Karpas-422 (cell line): ENCODE measurements at regions not wholly inside any gene's neighbourhood (a gene's known extent, or its start where the extent isn't known, plus 50 kb on each side); places are given as distances from the start of the nearest gene placed in this dataset.

Source experiments
- DNase-seq: peaks from one replicate; pipeline ENCODE4 v3.0.0-alpha.2; 2015
- H2AFZ ChIP-seq: fragments of 200-600 bp; sonication (generic); 2 replicates; pipeline ENCODE4 v1.6.1; 2014; ENCODE audit warnings: antibody characterized with exemption, low read length, mixed read lengths
- H3K27ac ChIP-seq: fragments of 200-600 bp; sonication (generic); 2 replicates; pipeline ENCODE4 v1.5.1; 2014; ENCODE audit warnings: mild to moderate bottlenecking, low read length, moderate library complexity
- H3K27me3 ChIP-seq: fragments of 200-600 bp; sonication (generic); 2 replicates; pipeline ENCODE4 v1.6.1; 2014; ENCODE audit warnings: low read length, mixed read lengths
- H3K36me3 ChIP-seq: fragments of 200-600 bp; sonication (generic); 2 replicates; pipeline ENCODE4 v1.6.1; 2014; ENCODE audit warnings: low read length, mixed read lengths; ENCODE audit not compliant: insufficient read depth
- H3K4me1 ChIP-seq: fragments of 200-600 bp; sonication (generic); 2 replicates; pipeline ENCODE4 v1.6.1; 2014; ENCODE audit warnings: mild to moderate bottlenecking, low read length, mixed read lengths
- H3K4me2 ChIP-seq: fragments of 200-600 bp; sonication (generic); 2 replicates; pipeline ENCODE4 v1.6.1; 2014; ENCODE audit warnings: low read length, low read depth, mild to moderate bottlenecking; ENCODE audit not compliant: poor library complexity, severe bottlenecking
- H3K4me3 ChIP-seq: fragments of 200-600 bp; sonication (generic); 2 replicates; pipeline ENCODE4 v1.5.1; 2014; ENCODE audit warnings: mild to moderate bottlenecking, antibody characterized with exemption, low read length, mixed read lengths
- H3K79me2 ChIP-seq: fragments of 200-600 bp; sonication (generic); 2 replicates; pipeline ENCODE4 v1.6.1; 2014; ENCODE audit warnings: mild to moderate bottlenecking, low read length, mixed read lengths
- H3K9ac ChIP-seq: fragments of 200-600 bp; sonication (generic); 2 replicates; pipeline ENCODE4 v1.6.0; 2014; ENCODE audit warnings: low read length
- H3K9me2 ChIP-seq: fragments of 200-600 bp; sonication (generic), shearing (Covaris generic); replicated peaks from 2 replicates; pipeline ENCODE4 v1.6.0; 2014; ENCODE audit warnings: mild to moderate bottlenecking, low read length, moderate library complexity; ENCODE audit not compliant: insufficient read depth
- H3K9me3 ChIP-seq: fragments of 300-700, 200-600 bp; sonication (generic); 2 replicates; pipeline ENCODE4 v1.6.1; 2014; ENCODE audit warnings: low read length, mixed read lengths
- H4K20me1 ChIP-seq: fragments of 200-600 bp; sonication (generic); 2 replicates; pipeline ENCODE4 v1.6.1; 2014; ENCODE audit warnings: mild to moderate bottlenecking, antibody characterized with exemption, low read length, low read depth; ENCODE audit not compliant: insufficient read depth

DNA sequence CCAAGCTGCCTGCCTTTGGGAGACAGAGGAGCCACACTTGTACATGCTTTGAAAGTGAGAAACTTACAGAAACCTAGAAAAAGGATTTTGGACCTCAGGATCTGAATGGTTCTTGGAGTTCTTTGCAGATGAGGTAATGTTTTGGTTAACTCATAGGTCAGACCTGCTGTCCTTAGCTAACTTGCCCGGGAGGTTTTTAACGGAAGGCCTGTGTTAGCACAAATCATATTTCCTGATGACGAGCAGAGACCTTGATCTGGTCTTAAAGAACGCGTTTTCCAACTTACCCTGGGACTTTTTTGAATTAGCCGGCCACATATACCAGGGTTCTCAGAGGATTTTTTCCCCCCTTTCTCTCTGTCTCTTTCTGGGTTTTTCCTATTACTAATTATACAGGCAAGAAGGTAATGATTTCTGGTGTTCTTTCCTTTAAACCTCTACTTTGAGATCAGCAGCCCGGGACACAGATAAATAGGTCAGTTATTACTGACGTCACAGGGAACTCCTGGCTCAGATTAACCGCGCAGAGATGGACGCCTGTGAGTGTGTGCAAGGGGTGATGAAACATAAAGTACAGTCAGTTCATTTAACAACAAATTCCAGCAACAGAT, 101.7 kb upstream of the KLF6 start:
- H3K27ac ChIP-seq = no peak overlapping the region
- no peak overlapping the region for H3K4me2 ChIP-seq
- H4K20me1 ChIP-seq = no peaks in the 10 kb centered on the region

DNA sequence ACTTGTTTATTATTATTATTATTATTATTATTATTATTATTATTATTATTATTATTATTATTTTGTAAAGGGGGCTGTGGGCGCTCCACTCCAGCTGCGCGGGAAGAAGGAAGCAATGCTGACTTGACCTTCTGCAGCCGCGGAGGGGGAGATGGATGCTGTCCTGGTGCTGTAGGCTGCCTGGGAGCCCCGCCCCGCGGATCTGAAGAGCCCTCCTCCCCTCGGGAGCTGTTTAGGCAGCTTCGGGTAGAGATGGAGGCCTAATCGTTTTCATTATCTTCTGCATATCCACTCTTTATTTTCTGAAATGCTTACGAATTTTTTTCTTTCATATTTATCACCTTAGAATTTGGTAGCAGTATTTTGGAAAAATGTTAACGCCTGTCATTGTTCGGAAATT, 101.2 kb upstream of the KLF6 start:
- Histone ChIP-seq H3K4me3 (no peak overlapping the region), H2AFZ (no peak overlapping the region), H3K4me2 (no peak overlapping the region), H3K27me3 (no peaks in the 10 kb centered on the region), H3K9ac (no peak overlapping the region), H3K27ac (no peak overlapping the region), H3K79me2 (no peaks in the 10 kb centered on the region), H4K20me1 (no peaks in the 10 kb centered on the region), H3K36me3 (no peaks in the 10 kb centered on the region), H3K4me1 (no peaks in the 10 kb centered on the region), H3K9me3 (no peaks in the 10 kb centered on the region), H3K9me2 (no peaks in the 10 kb centered on the region)
- DNase-seq = no peak

More for the DNA sequence above, 101.7 kb upstream of the KLF6 start:
- Histone ChIP-seq H2AFZ (no peak overlapping the region), H3K9me2 (no peaks in the 10 kb centered on the region), H3K4me3 (no peak overlapping the region), H3K4me1 (no peaks in the 10 kb centered on the region), H3K79me2 (no peaks in the 10 kb centered on the region), H3K9ac (no peak overlapping the region), H3K27me3 (no peaks in the 10 kb centered on the region), H3K36me3 (no peaks in the 10 kb centered on the region), H3K9me3 (no peaks in the 10 kb centered on the region)
- DNase-seq = no peak

DNA sequence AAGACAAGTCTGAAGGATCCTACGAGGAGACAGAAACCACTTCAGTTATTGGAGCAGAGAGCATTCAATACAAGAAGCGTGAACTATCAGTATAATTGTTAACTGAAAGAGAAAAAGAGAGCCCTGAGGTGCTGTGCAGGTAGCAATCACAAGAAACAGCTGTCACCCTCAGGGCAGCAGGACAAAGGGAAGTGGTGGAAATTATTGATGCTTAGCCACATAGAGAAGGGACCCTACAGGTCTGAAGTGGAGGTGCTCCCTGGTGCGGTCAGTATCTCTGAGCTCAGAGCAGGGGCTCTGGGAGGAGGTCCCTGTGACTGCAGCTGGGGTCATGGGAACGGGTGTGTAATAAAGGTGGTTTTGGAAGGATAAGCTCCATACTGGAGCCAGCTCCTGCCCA, 97.8 kb upstream of the KLF6 start:
- Histone ChIP-seq H4K20me1 (no peaks in the 10 kb centered on the region), H3K9ac (no peak overlapping the region), H3K79me2 (no peaks in the 10 kb centered on the region), H3K27ac (no peak overlapping the region), H2AFZ (no peak overlapping the region), H3K4me1 (peaks cover under 1% of the 10 kb centered on the region; the same call in 1 of the 2 replicates), H3K4me3 (no peak overlapping the region), H3K9me2 (no peaks in the 10 kb centered on the region), H3K4me2 (no peak overlapping the region), H3K36me3 (no peaks in the 10 kb centered on the region), H3K9me3 (no peaks in the 10 kb centered on the region), H3K27me3 (no peaks in the 10 kb centered on the region)
- DNase-seq = no peak

- Histone ChIP-seq H2AFZ (no peak overlapping the region), H3K9me2 (no peaks in the 10 kb centered on the region), H4K20me1 (no peaks in the 10 kb centered on the region), H3K9ac (no peak overlapping the region), H3K4me1 (peaks cover 6% of the 10 kb centered on the region; the same call in 1 of the 2 replicates), H3K27me3 (no peaks in the 10 kb centered on the region), H3K4me3 (no peak overlapping the region), H3K79me2 (no peaks in the 10 kb centered on the region), H3K9me3 (no peaks in the 10 kb centered on the region), H3K27ac (no peak overlapping the region), H3K36me3 (no peaks in the 10 kb centered on the region), H3K4me2 (no peak overlapping the region)
- DNase-seq = no peak
Observed at GRCh38 chr10:3881622-3882021, 96.6 kb upstream of the KLF6 start.

DNA sequence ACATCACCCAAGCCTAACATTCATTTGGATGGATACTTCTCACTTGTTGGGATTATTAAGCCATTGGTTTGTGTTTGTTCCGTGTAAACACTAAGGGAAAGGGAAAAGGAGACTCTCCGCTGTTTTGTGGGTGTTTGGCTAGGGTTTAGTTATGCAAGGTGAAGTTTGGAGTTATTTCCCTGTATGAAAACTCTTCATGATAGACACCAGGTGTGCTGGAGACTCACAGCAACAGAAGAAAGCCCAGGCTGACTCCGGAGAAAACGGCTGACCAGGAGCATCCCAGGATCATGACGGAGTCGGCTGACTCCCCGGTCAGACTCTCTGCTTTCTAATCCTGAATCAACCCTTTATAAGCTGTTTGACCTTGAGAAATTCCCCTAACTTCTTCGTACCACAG, 94.1 kb upstream of the KLF6 start:
- H4K20me1 ChIP-seq = no peaks in the 10 kb centered on the region
- H3K9me3 ChIP-seq = no peaks in the 10 kb centered on the region
- no peak overlapping the region for H3K27ac ChIP-seq
- H3K79me2 ChIP-seq = no peaks in the 10 kb centered on the region
- no peak for DNase-seq
- H3K9ac ChIP-seq = no peak overlapping the region
- no peaks in the 10 kb centered on the region for H3K9me2 ChIP-seq
- no peak overlapping the region for H2AFZ ChIP-seq
- no peak overlapping the region for H3K4me2 ChIP-seq
- H3K27me3 ChIP-seq = no peaks in the 10 kb centered on the region
- H3K4me3 ChIP-seq = no peak overlapping the region
- H3K4me1 ChIP-seq = peaks cover 20% of the 10 kb centered on the region
- H3K36me3 ChIP-seq = no peaks in the 10 kb centered on the region

DNA sequence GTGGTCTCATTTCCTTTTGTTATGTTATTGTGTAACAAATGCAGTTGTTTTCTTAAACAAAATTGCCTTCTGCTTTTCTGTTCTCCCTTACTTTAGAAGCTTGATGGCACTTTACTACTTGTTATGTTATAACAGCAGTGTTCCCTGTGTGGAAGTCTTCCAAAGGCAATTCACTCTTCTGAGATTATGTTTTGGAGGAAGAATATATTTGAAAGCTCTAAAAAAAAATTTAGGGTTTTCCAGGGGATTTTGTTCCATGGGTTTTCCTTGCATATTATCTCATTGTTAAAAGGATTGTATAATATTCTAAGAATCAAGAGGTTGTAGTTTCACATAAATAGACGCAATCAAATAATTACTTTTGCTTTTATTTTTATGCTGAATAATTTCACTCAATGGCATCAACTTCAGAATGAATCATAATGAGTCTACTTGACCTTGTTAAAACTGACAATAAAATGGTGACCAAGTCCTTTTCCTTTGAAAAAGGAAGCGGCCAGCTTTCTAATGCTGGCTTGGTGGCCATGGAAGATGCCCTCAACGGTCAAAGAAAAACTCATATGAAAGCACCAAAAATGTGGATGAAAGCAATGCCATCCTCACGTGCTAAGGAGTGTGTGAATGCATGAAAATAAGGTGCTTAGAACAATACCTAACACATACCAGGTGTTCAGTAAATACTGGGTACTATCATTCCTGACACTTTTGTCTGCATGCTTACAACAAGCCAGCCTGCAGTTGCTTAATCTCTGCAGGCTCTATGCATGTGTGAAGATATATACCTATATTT, 92.4 kb upstream of the KLF6 start:
- Histone ChIP-seq H3K9ac (no peak overlapping the region), H2AFZ (no peak overlapping the region), H3K9me3 (no peaks in the 10 kb centered on the region), H3K4me3 (no peak overlapping the region), H3K4me1 (peaks cover 32% of the 10 kb centered on the region), H3K27me3 (no peaks in the 10 kb centered on the region), H4K20me1 (no peaks in the 10 kb centered on the region), H3K79me2 (no peaks in the 10 kb centered on the region), H3K9me2 (no peaks in the 10 kb centered on the region), H3K36me3 (no peaks in the 10 kb centered on the region), H3K27ac (no peak overlapping the region), H3K4me2 (no peak overlapping the region)
- DNase-seq = no peak

GRCh38 chr10:3876350-3876962, 91.4 kb upstream of the KLF6 start:
- no peaks in the 10 kb centered on the region for H4K20me1 ChIP-seq
- H3K4me2 ChIP-seq = no peak overlapping the region
- H3K27ac ChIP-seq = no peak overlapping the region
- no peaks in the 10 kb centered on the region for H3K9me3 ChIP-seq
- no peak overlapping the region for H3K9ac ChIP-seq
- no peaks in the 10 kb centered on the region for H3K9me2 ChIP-seq
- no peaks in the 10 kb centered on the region for H3K79me2 ChIP-seq
- peaks cover 32% of the 10 kb centered on the region for H3K4me1 ChIP-seq
- DNase-seq = no peak
- no peak overlapping the region for H3K4me3 ChIP-seq
- no peaks in the 10 kb centered on the region for H3K36me3 ChIP-seq
- no peak overlapping the region for H2AFZ ChIP-seq
- no peaks in the 10 kb centered on the region for H3K27me3 ChIP-seq

GRCh38 chr10:3875842-3876235, 90.8 kb upstream of the KLF6 start:
- Histone ChIP-seq H3K36me3 (no peaks in the 10 kb centered on the region), H3K27ac (no peak overlapping the region), H3K79me2 (no peaks in the 10 kb centered on the region), H3K9me2 (no peaks in the 10 kb centered on the region), H3K4me3 (no peak overlapping the region), H3K4me1 (peaks cover 32% of the 10 kb centered on the region), H3K27me3 (no peaks in the 10 kb centered on the region), H3K9me3 (no peaks in the 10 kb centered on the region), H3K9ac (no peak overlapping the region), H2AFZ (no peak overlapping the region), H3K4me2 (no peak overlapping the region), H4K20me1 (no peaks in the 10 kb centered on the region)
- no peak for DNase-seq
